GM21723 (cell line): ENCODE measurements at regions not wholly inside any gene's neighbourhood (a gene's known extent, or its start where the extent isn't known, plus 50 kb on each side); places are given as distances from the start of the nearest gene placed in this dataset.
"Not testable (repeated sequence)": the region's sequence is repeated elsewhere in the genome, so short reads cannot be mapped to it uniquely, and the experiment has no call there.

Experiments used
- ATAC-seq: cut with Tn5 transposase; IDR thresholded peaks from one replicate; pipeline ENCODE4 v1.9.1; 2021; ENCODE audit warnings: mild to moderate bottlenecking, moderate library complexity; ENCODE audit not compliant: unreplicated experiment

DNA sequence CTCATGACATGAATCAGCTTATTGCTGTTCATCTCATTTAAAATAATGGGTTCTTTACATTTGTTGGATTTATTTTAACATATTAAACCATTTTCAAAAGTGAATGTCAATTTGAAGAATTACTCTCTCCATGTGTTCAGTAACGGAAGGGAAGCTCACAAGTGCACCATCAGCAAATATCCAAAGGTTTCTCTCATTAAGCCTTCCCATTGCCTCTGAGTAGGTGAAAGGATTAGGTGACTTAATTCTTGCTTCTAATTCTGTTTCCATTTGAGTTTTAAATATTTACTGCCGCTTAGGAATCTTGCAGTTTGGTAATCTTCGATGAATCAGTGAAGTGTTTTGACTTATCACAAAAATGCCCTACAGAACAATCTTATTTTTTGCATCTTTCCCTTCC is 145.1 kb upstream of the NYAP2 start:
- ATAC-seq = no peak

DNA sequence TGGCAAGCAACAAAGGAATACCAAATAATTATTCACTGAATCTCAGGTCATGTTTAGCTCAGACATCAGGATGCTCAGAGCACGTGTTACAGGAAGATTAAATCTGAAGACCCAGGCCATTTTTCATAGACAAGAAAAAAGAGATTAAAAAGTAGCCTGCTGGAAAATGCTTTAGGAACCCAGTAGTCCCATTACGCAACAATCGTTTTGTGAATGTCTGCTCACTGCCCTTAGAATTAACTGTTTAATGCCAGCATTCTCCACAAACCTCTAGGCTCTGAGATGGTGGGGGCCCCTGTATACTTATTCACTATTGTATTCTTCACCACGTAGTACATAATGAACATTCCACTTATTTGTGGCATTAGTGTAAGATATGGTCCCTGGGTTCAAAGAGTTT is 154.6 kb upstream of the NYAP2 start:
- no peak for ATAC-seq

- ATAC-seq = no peak
These were observed 162.7 kb upstream of the NYAP2 start for GRCh38 chr2:225236769-225237323.

- ATAC-seq = no peak
These were observed 166.3 kb upstream of the NYAP2 start for GRCh38 chr2:225233234-225233633.

DNA sequence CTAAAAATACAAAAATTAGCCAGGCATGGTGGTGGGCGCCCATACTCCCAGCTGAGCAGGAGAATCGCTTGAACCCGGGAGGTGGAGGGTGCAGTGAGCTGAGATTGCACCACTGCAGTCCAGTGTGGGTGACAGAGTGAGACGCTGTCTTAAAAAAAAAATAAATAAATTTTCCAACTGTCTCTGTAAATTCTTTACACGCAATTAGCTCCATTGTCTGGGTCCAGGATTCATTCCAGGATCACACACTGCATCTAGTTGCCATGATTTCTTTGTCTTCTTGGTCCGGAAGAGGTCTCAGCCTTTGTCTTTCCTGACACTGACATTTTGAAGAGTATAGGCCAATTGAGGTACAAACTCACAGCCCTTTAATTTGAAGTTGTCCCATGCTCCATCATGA is 167.6 kb upstream of the NYAP2 start:
- ATAC-seq = no peak

DNA sequence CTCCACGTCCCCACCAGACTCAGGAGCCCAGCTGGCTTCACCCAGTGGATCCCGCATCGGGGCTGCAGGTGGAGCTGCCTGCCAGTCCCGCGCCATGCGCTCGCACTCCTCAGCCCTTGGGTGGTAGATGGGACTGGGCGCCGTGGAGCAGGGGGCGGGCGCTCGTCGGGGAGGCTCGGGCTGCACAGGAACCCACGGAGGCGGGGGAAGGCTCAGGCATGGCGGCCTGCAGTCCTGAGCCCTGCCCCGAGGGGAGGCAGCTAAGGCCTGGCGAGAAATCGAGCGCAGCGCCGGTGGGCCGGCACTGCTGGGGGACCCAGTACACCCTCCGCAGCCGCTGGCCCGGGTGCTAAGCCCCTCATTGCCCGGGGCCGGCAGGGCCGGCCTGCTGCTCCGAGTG is 170.2 kb upstream of the NYAP2 start:
- not testable (repeated sequence) for ATAC-seq

GRCh38 chr2:225226441-225226840 is 173.1 kb upstream of the NYAP2 start:
- ATAC-seq = no peak

DNA sequence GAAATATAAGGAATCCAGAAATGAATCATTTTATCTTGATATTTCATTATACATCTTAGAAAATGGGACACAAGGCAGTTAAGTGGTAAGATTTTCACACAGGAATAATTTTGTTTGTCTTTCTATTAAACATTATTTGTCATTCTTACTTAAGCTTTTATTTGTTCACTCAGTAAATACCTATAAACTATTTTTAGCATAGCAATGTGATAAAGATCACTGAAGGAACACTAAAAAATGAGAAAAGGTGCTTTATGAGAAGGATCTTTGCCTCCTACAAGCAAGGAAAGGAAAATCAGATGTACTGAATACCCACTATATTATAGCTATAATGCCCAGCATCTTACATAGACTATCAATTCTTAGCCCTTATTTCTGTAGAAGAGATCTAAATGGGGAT is 176.2 kb upstream of the NYAP2 start:
- no peak for ATAC-seq

DNA sequence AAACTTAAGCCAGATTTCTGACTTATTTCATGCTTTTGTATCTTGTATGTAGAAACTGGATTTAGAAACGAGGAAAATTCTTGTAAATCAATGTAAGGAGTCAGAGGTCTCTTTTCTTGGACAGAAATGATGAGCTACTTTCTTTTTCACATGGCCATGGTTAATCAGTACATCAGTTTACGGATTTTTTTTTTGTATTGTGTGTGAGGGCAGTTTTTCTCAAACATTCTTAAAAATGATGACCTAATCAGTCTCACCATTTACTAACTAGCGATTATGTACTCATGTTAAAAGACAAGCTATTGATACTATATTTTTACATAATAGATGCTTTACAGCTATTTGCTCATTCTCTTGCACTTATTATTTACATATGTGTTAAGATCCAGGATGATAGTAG is 165.2 kb upstream of the DOCK10 start:
- no peak for ATAC-seq

GRCh38 chr2:225207043-225207442 is 164.8 kb upstream of the DOCK10 start:
- no peak for ATAC-seq

DNA sequence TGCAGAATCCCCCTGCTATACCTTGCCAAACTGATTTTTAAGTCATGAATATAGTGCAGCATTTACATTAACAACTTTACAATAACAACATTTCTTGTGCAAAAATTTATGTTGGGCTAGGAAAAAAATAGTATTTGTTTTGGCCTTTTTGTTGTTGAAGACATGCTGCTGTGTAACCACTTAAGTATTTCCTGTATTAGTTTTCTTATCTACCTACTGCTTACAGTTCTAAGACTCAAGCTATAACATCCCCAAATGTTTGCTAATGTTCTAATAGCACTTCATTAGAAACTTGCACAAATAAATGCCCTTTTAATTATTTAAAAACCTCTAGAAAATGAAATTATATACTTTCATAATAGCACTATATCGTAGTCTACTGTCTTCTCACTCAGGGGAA is 154.3 kb upstream of the DOCK10 start:
- ATAC-seq = no peak

DNA sequence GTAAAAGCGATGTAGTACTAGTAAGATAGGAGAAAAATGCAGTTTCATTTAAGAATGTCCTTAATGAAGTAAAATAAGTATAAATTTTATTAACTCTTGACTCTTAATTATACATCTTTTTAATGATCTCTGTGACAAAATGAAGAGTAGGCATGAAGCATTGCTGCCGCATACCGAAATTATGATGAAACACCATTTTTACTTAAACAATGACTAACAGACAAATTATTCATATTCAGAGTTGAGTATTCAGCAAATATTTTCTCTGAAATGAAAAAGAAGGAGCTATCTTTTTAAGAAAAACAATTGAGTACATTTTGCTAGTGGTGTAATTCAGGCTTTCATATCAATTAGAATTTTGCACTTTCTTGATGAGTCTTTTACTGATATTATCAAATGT is 150.6 kb upstream of the DOCK10 start:
- ATAC-seq = no peak

DNA sequence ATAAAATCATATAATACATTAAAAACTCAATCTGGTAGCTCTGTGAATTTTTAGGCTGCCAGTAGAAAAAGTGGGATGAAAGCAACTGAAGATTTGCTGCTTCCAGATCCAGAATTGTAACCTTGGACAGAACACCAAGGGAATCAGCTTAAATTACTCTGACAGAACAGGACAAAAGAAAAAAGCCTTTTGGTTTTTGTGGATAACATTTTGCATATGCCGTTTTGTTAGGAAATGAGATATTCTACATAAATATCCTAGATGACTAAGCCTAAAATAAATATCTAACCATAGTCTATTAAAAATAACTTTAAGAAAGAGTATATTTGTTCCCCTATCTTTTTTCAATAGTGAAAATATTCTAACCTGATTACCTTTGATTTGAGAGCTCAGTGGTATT is 148.7 kb upstream of the DOCK10 start:
- no peak for ATAC-seq

- ATAC-seq = no peak
These were observed 142.7 kb upstream of the DOCK10 start for GRCh38 chr2:225184948-225185347.

GRCh38 chr2:225182126-225182525 is 139.9 kb upstream of the DOCK10 start:
- ATAC-seq = no peak

DNA sequence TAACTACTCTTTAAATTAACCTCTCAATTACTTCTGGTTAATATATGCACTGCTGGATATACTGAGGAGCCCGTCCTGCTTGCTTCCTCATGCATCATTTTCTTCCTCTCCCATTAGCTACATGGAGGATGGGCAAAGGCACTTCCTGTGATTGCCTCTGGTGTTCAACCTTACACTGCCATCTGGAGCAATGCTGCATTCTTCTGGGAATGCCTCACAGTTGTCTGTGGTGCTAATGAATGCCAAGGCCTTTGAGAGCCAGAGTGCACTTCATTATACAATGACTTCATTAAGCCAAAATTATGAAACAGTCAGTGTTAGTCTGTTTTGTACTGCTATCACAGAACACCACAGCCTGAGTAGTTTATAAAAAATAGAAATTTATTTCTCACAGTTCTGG is 134.8 kb upstream of the DOCK10 start:
- ATAC-seq = no peak

DNA sequence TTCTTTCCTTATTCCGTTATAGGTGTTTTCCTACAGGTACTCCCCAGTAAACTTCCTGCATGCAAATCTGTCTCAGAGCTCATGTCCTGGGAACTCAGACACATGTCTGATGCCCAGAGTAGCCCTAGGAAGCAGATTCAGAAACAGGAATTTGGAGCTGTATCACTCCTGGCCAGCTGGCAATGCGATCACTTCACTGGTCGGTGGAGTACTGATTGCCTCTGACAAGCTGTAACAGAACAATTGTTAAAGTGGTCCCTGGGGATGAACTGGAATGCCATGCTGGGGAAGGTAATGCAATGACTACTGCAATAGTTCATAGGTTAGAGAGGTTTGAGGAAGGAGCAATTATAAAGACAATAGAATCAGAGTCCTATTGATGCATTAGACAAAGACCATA is 131.6 kb upstream of the DOCK10 start:
- ATAC-seq = no peak

GRCh38 chr2:225171350-225171749 is 129.1 kb upstream of the DOCK10 start:
- no peak for ATAC-seq

- ATAC-seq = no peak
These were observed 127.9 kb upstream of the DOCK10 start for GRCh38 chr2:225170162-225170561.

- ATAC-seq = no peak
These were observed 127.1 kb upstream of the DOCK10 start for GRCh38 chr2:225169396-225169795.

DNA sequence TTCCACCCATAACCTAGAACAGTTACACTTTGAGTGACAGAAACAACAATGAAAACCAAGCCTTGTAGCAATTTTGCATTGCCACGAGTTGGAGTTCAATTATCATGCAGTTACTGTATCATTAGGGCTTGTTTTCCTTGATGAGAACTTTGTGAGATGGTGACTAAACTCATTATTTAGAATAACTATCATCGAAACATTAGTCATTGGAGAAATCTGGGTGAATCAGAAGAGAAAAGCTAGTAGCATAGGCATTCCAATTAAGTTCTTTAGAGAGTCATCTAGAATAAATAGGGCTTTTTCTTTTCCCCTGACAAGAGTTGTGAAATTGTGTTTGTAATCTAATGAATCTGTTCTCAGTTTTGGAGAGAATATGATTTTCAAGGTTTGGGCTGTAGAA is 122.8 kb upstream of the DOCK10 start:
- ATAC-seq = no peak

- no peak for ATAC-seq
These were observed 122.3 kb upstream of the DOCK10 start for GRCh38 chr2:225164401-225165050.

DNA sequence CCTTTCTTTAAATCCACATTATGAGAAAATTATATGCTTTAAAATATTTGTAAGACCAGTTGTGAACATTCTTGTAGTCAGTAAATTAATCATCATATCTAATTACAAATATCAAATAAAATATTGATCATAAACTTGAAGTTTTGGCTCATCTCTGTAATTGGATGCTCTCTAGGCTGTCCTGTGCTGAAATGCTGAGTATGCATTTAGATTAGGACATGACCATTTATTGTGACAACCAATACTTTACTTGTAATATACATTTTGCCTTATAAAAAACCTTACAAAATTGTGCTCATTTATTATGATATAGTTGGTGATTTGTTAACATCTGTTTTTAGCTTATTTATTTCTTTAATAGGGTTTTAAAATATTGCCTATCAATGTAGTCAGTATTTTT is 116.1 kb upstream of the DOCK10 start:
- no peak for ATAC-seq
